T-helper 2 cell treated with Interferon-gamma antibody and Interleukin-4, amounts not matched to agents 5 μg/mL and 100 μg/mL, for 36 hours (primary cell): ENCODE measurements at regions not wholly inside any gene's neighbourhood (a gene's known extent, or its start where the extent isn't known, plus 50 kb on each side); places are given as distances from the start of the nearest gene placed in this dataset.

Experiments
- DNase-seq: peaks from one replicate; pipeline ENCODE4 v3.0.0; 2021; ENCODE audit warnings: low spot score
- H3K27ac Mint-ChIP-seq: one replicate; pipeline ENCODE4 v1.8.0; 2021; ENCODE audit warnings: mild to moderate bottlenecking, mixed read lengths
- H3K27me3 Mint-ChIP-seq: one replicate; pipeline ENCODE4 v1.8.0; 2021; ENCODE audit warnings: low read depth, mixed read lengths
- H3K36me3 Mint-ChIP-seq: one replicate; pipeline ENCODE4 v1.8.0; 2021; ENCODE audit warnings: low read depth, mixed read lengths
- H3K4me1 Mint-ChIP-seq: one replicate; pipeline ENCODE4 v1.8.0; 2021; ENCODE audit warnings: low read depth, mixed read lengths
- H3K4me3 Mint-ChIP-seq: one replicate; pipeline ENCODE4 v1.8.0; 2022; ENCODE audit warnings: mild to moderate bottlenecking, moderate library complexity, mixed read lengths
- H3K9me3 Mint-ChIP-seq: one replicate; pipeline ENCODE4 v1.8.0; 2021; ENCODE audit warnings: mixed read lengths

DNA sequence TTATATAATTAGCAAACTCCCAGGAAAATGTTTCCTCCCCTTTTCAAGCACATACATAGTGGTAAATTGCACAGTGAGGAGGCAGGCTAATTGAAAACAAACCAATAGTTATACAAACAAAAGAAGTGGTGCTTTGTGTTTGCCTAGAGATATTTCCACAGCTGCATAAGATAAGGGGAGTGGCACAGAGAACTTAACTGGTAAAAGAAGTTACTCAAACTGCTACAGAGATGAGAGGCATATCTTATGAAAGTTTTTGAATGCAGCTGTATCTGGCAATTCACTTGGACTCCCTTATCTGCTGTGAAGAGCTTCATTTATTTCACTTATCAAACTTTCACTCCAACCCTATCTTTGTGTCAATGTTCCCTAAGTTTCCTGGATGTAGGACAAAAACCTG, 361.2 kb upstream of the RBMY1B start:
- Mint-ChIP-seq H3K9me3 (peaks cover 4% of the 10 kb centered on the region), H3K4me1 (peaks cover 15% of the 10 kb centered on the region), H3K36me3 (peaks cover 63% of the 10 kb centered on the region), H3K27me3 (no peaks in the 10 kb centered on the region), H3K27ac (no peak overlapping the region), H3K4me3 (no peak overlapping the region)
- DNase-seq: no peak

DNA sequence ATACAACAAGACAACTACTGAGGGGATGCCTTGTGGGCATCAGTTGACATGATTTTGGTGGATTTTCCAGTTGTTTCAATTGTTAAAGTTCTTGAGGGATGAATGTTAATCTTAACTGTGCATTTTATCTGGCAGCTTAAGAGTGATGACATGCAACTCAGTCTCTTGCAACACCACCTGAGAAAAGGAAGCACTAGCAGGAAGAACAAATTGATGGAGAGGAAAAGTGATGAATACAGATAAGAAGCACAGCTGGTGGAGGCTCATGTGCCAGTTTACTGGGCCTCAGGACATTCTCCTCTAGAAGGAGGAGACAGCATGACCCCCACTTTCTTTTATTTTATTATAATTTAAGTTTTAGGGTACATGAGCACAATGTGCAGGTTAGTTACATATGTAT, 341.3 kb upstream of the RBMY1B start:
- H3K27me3 Mint-ChIP-seq: no peaks in the 10 kb centered on the region
- H3K36me3 Mint-ChIP-seq: peaks cover 74% of the 10 kb centered on the region
- DNase-seq: no peak
- H3K4me3 Mint-ChIP-seq: no peak overlapping the region
- peaks cover 9% of the 10 kb centered on the region for H3K9me3 Mint-ChIP-seq
- no peak overlapping the region for H3K27ac Mint-ChIP-seq
- H3K4me1 Mint-ChIP-seq: peaks cover 5% of the 10 kb centered on the region

DNA sequence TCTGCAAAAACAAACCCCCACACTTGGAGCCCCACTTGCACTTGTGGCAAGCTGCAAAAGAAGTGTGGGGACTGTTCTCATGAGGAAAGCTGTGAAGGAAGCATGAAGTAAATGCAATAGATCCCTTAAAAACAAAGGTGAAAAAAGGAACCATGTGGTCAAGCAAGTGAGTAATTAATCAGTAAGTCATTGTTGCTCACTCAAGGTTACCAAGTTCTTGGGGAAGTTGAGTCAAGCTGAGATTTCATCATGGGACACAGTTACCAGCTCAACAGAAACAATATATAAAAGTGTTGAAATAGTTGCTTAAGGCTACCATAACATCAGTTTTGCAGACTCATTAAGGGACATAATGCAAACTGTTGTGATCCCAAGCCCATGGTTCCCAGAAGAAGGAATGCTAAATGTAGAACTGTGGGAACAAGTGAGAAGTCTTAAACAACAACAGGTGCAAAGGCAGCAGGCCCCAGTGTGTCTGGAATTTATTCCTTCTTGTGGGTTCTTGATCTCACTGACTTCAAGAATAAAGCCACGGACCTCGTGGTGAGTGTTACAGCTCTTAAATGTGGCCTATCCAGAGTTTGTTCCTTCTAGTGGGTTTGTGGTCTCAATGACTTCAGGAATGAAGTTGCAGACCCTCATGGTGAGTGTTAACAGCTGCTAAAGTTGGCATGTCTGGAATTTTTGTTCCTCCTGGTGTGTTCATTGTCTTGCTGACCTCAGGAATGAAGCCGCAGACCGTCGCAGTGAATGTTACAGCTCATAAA, 336.3 kb upstream of the RBMY1B start:
- no peak for DNase-seq
- peaks cover 8% of the 10 kb centered on the region for H3K9me3 Mint-ChIP-seq
- peaks cover 4% of the 10 kb centered on the region for H3K4me1 Mint-ChIP-seq
- peaks cover 56% of the 10 kb centered on the region for H3K36me3 Mint-ChIP-seq
- no peaks in the 10 kb centered on the region for H3K27me3 Mint-ChIP-seq
- H3K4me3 Mint-ChIP-seq: no peak overlapping the region
- no peak overlapping the region for H3K27ac Mint-ChIP-seq

GRCh38 chrY:21175505-21175904, 335.6 kb upstream of the RBMY1B start:
- Mint-ChIP-seq H3K4me1 (peaks cover 5% of the 10 kb centered on the region), H3K27ac (no peak overlapping the region), H3K9me3 (peaks cover 8% of the 10 kb centered on the region), H3K36me3 (peaks cover 56% of the 10 kb centered on the region), H3K4me3 (no peak overlapping the region), H3K27me3 (no peaks in the 10 kb centered on the region)
- no peak for DNase-seq

GRCh38 chrY:21177306-21177800, 333.8 kb upstream of the RBMY1B start:
- H3K27me3 Mint-ChIP-seq: no peaks in the 10 kb centered on the region
- no peak overlapping the region for H3K4me3 Mint-ChIP-seq
- DNase-seq: no peak
- H3K9me3 Mint-ChIP-seq: peaks cover 4% of the 10 kb centered on the region
- no peak overlapping the region for H3K27ac Mint-ChIP-seq
- H3K36me3 Mint-ChIP-seq: peaks cover 40% of the 10 kb centered on the region
- H3K4me1 Mint-ChIP-seq: peaks cover 11% of the 10 kb centered on the region

DNA sequence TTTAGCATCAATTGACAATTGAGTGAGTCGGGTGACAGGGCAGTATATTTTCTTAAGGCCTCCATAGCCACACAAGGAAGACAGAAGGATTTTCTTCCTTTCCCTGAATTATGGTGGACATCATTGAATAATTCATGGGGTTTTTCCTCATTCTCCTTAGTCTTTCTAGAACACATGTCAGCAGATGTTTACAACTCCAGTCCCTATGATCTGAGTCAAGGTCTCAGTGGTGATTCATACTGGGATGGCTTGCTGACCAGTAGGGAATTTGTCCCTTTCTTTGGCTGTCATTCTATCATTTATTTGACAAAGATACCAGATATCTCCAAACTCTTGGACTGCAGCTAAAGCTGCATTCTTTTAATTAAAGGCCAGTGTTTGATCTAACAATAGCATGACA, 332.9 kb upstream of the RBMY1B start:
- peaks cover 11% of the 10 kb centered on the region for H3K4me1 Mint-ChIP-seq
- peaks cover 3% of the 10 kb centered on the region for H3K9me3 Mint-ChIP-seq
- no peak for DNase-seq
- H3K27ac Mint-ChIP-seq: no peak overlapping the region
- no peaks in the 10 kb centered on the region for H3K27me3 Mint-ChIP-seq
- H3K4me3 Mint-ChIP-seq: no peak overlapping the region
- peaks cover 33% of the 10 kb centered on the region for H3K36me3 Mint-ChIP-seq

DNA sequence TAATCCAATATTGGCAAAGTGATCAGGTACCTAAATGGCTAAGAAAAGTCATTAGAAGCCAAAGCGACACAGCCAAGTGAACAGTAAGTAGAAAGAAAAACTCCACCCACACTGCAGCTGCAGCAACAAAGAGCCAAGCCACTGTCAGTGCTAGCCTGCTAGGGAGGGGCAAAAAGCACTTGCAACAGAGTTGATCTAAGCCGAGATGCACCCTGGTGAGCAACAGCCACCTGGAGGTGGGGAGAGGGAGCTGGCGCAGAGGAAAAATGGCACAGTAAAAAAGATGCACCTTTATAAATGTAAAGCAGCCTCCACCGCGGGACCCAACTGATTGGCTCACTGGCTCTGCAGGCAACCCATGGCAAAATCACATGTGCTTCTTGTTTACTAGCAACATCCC, 330.2 kb upstream of the RBMY1B start:
- Mint-ChIP-seq H3K4me1 (peaks cover 18% of the 10 kb centered on the region), H3K27me3 (no peaks in the 10 kb centered on the region), H3K4me3 (peak overlapping the region; percentile 48), H3K27ac (peak overlapping the region; percentile 74), H3K9me3 (peaks cover 3% of the 10 kb centered on the region), H3K36me3 (peaks cover 13% of the 10 kb centered on the region)
- DNase-seq: peak; percentile 34

- peaks cover 16% of the 10 kb centered on the region for H3K4me1 Mint-ChIP-seq
Measured at GRCh38 chrY:21184271-21184670, 326.9 kb upstream of the RBMY1B start.

DNA sequence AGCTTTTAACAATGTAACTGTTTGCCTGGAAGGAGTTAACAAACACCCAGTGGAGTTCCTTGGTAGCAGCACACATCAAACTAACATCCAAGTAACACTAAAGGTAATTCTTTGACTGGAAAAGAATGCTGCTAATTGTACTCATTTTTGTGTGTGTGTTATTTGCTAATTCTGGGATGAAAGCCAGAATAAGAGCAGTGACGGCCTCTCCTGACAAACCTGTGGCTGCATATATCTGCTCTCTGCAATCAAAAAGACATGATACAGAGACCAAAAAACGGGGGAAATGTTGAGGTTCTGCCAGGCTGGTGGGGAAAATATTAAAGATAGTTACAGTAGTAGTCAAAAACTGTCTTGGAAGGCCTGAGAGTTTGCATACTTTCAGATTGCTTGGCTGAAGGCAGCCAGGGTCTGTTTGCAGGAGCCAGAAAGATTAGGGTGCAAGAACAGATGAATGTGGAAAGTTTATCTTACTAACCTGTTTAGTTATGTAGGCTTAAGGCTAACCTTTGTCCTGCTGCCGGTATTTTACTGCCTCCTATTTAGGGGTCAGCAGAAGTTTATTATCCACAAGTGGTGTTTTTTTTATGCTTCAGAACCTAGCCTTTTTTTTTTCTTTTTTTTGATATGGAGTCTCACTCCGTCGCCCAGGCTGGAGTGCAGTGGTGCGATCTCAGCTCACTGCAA, 325.6 kb upstream of the RBMY1B start:
- Mint-ChIP-seq H3K27ac (no peak overlapping the region), H3K9me3 (no peaks in the 10 kb centered on the region), H3K36me3 (peaks cover 10% of the 10 kb centered on the region), H3K4me3 (no peak overlapping the region), H3K4me1 (peaks cover 16% of the 10 kb centered on the region), H3K27me3 (no peaks in the 10 kb centered on the region)
- no peak for DNase-seq

More at GRCh38 chrY:21184271-21184670, 326.9 kb upstream of the RBMY1B start:
- peaks cover 10% of the 10 kb centered on the region for H3K36me3 Mint-ChIP-seq
- DNase-seq: no peak
- no peak overlapping the region for H3K27ac Mint-ChIP-seq
- H3K27me3 Mint-ChIP-seq: no peaks in the 10 kb centered on the region
- H3K9me3 Mint-ChIP-seq: no peaks in the 10 kb centered on the region
- no peak overlapping the region for H3K4me3 Mint-ChIP-seq

DNA sequence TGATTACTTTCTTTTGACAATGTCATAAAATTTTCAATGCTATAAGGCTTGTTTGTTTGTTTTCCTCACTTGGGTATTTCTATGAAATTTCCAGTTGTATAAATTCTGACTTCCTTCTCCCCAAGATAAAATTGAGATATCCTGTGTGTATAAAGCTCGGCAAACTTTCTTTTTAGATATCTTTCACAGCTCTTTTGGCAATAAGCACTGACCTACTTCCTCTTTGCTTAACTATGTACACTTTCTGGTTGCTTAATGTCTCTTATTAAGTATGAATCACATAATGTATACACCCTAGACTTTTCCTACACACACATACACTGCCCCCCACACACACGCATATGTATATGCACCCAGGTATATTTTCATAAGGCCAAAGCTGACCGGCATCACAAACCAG, 318.4 kb upstream of the RBMY1B start:
- no peaks in the 10 kb centered on the region for H3K27me3 Mint-ChIP-seq
- H3K4me1 Mint-ChIP-seq: peaks cover 9% of the 10 kb centered on the region
- no peak for DNase-seq
- no peak overlapping the region for H3K27ac Mint-ChIP-seq
- peaks cover 38% of the 10 kb centered on the region for H3K36me3 Mint-ChIP-seq
- H3K4me3 Mint-ChIP-seq: no peak overlapping the region
- H3K9me3 Mint-ChIP-seq: peaks cover 10% of the 10 kb centered on the region

GRCh38 chrY:21200246-21200645, 310.9 kb upstream of the RBMY1B start:
- Mint-ChIP-seq H3K4me1 (peaks cover 7% of the 10 kb centered on the region), H3K36me3 (peaks cover 19% of the 10 kb centered on the region), H3K9me3 (peaks cover 18% of the 10 kb centered on the region), H3K4me3 (no peak overlapping the region), H3K27me3 (no peaks in the 10 kb centered on the region), H3K27ac (no peak overlapping the region)
- DNase-seq: no peak

DNA sequence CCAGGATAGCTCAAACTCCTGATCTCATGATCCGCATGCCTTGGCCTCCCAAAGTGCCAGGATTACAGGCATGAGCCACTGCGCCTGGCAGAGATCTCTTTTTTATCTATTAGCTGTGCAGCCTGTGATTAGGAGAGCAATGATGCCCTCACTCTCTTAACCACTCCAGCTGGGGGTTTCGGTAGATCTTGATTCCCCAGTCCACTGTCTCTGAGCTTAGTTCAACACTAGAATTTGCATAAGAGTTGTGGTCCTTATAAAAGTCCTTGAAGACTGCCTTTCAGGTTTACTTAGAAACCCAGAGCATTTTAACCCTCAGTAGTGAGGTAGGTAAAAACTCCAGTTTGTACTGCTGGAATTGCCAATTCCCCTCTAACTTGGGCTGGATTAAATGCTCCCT, 283.3 kb upstream of the RBMY1B start:
- no peak for DNase-seq
- Mint-ChIP-seq H3K36me3 (peaks cover 5% of the 10 kb centered on the region), H3K4me1 (peaks cover 2% of the 10 kb centered on the region), H3K4me3 (no peak overlapping the region), H3K27me3 (no peaks in the 10 kb centered on the region), H3K9me3 (peaks cover under 1% of the 10 kb centered on the region), H3K27ac (no peak overlapping the region)

GRCh38 chrY:21240221-21240620, 270.9 kb upstream of the RBMY1B start:
- Mint-ChIP-seq H3K4me1 (peaks cover 40% of the 10 kb centered on the region), H3K9me3 (peaks cover 36% of the 10 kb centered on the region), H3K4me3 (peak overlapping the region; percentile 49), H3K27ac (peak overlapping the region; percentile 93), H3K36me3 (peaks cover 49% of the 10 kb centered on the region), H3K27me3 (no peaks in the 10 kb centered on the region)
- DNase-seq: no peak

- Mint-ChIP-seq H3K9me3 (peaks cover 36% of the 10 kb centered on the region), H3K27me3 (no peaks in the 10 kb centered on the region), H3K36me3 (peaks cover 48% of the 10 kb centered on the region), H3K4me3 (peak overlapping the region; percentile 49), H3K4me1 (peaks cover 40% of the 10 kb centered on the region), H3K27ac (peak overlapping the region; percentile 93)
- DNase-seq: no peak
Measured at GRCh38 chrY:21240662-21241310, 270.4 kb upstream of the RBMY1B start.
